Progenitor cell of endocrine pancreas (in vitro differentiated cells): ENCODE measurements at regions not wholly inside any gene's neighbourhood (a gene's known extent, or its start where the extent isn't known, plus 50 kb on each side); places are given as distances from the start of the nearest gene placed in this dataset.

ENCODE experiments used
- DNase-seq: peaks from one replicate; pipeline ENCODE4 v3.0.0; 2021; ENCODE audit warnings: low spot score; ENCODE audit not compliant: unreplicated experiment
- H3K27ac Mint-ChIP-seq: 2 replicates; pipeline ENCODE4 v1.8.0; 2021; ENCODE audit warnings: mild to moderate bottlenecking, moderate library complexity, mixed read lengths
- H3K27me3 Mint-ChIP-seq: 2 replicates; pipeline ENCODE4 v1.8.0; 2021; ENCODE audit warnings: mixed read lengths
- H3K36me3 Mint-ChIP-seq: 2 replicates; pipeline ENCODE4 v1.8.0; 2022; ENCODE audit warnings: mixed read lengths; ENCODE audit not compliant: insufficient read depth
- H3K4me1 Mint-ChIP-seq: 2 replicates; pipeline ENCODE4 v1.8.0; 2021; ENCODE audit warnings: low read depth, mixed read lengths
- H3K4me3 Mint-ChIP-seq: 2 replicates; pipeline ENCODE4 v1.8.0; 2021; ENCODE audit warnings: low read depth, mild to moderate bottlenecking, moderate library complexity, mixed read lengths
- H3K9me3 Mint-ChIP-seq: 2 replicates; pipeline ENCODE4 v1.8.0; 2021; ENCODE audit warnings: low read depth, mixed read lengths
- TF ChIP-seq, protein P1 (sequence below): fragments of 200-600 bp; sonication (generic); IDR thresholded peaks from one replicate; pipeline ENCODE4 v1.5.0; 2021; ENCODE audit warnings: antibody characterized with exemption, mild to moderate bottlenecking; ENCODE audit not compliant: unreplicated experiment

DNA sequence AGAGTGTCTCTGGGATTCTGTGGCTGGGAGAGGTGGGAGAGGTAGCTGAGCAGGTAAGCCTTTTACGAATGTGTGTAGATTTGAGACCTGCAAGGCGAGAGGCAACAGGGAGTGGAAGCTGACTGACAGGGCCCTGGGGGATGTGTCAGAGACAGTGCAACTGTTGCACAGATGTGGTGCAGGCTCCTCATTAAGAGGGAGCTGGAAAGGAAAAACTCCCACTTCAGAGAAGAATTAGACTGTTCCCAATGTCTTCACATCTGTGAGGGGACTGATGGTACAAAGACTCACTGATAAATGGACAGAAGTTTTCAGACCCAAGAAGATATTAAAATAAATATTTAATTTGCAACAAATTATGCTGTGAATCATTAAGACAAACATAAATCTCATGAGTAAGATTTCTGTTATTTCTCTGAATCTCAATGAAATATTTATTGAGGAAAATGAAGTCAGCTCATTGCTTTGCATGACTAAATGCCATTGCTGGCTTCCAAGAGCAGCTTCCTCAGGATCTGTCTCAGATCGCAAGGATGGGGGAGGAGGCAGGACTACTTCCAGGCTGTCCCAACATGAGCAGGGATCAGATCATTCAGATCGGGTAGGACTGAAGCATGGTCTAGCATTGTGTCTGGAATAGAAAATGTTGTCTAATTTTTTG is 127.3 kb upstream of the ROPN1 start:
- H3K4me3 Mint-ChIP-seq = no peak overlapping the region
- DNase-seq = no peak
- TF ChIP-seq, protein P1, sequence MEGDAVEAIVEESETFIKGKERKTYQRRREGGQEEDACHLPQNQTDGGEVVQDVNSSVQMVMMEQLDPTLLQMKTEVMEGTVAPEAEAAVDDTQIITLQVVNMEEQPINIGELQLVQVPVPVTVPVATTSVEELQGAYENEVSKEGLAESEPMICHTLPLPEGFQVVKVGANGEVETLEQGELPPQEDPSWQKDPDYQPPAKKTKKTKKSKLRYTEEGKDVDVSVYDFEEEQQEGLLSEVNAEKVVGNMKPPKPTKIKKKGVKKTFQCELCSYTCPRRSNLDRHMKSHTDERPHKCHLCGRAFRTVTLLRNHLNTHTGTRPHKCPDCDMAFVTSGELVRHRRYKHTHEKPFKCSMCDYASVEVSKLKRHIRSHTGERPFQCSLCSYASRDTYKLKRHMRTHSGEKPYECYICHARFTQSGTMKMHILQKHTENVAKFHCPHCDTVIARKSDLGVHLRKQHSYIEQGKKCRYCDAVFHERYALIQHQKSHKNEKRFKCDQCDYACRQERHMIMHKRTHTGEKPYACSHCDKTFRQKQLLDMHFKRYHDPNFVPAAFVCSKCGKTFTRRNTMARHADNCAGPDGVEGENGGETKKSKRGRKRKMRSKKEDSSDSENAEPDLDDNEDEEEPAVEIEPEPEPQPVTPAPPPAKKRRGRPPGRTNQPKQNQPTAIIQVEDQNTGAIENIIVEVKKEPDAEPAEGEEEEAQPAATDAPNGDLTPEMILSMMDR = no peak
- H3K27me3 Mint-ChIP-seq = no peaks in the 10 kb centered on the region
- H3K36me3 Mint-ChIP-seq = no peaks in the 10 kb centered on the region
- no peaks in the 10 kb centered on the region for H3K9me3 Mint-ChIP-seq
- H3K4me1 Mint-ChIP-seq = peaks cover 12% of the 10 kb centered on the region
- no peak overlapping the region for H3K27ac Mint-ChIP-seq

DNA sequence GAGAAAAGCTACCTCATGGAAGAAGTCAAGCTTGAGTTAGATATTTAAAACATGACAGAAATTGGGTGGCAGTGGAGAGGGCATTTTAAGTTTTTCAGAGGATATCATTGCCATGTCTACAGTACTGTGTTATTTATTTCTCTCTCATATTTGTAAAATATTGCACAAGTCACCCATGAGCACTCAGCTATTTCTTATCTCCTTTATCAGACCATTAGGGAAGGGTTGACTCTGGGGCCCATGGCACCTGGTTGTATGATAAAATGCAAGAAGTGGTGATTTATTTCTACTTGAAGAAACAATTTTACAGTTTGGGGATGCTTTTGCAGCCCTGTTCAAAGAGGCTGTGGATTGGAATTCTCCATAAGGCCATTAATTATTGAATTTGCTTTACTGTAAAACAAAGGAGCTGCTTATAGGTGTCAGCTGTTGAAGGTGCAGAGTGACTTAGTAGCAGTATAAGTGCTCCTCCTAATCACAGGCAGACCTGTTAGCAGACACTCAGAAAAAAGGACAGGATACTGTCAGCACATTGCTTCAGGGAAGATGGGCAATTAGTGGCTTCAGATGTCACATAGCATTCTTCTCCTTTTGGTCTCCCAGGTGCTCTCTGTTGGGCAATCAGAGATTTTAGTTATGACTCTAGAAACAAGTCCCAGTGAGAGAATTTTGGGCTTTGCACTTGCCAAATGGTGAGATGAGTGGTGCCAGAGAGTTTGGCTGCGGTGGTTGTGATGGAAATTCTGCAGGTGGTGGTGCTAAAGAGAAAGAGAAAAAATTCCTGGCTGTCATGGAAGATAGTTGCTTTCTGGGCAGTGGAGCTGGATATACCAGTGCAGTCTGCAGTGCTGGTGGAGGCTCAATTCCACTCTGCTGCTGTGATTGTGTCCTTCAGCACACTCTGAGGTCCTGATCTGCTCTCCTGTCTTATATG is 129.7 kb upstream of the ROPN1 start:
- no peak for DNase-seq
- no peaks in the 10 kb centered on the region for H3K9me3 Mint-ChIP-seq
- H3K36me3 Mint-ChIP-seq = no peaks in the 10 kb centered on the region
- H3K27ac Mint-ChIP-seq = no peak overlapping the region
- peaks cover 8% of the 10 kb centered on the region for H3K4me1 Mint-ChIP-seq
- H3K4me3 Mint-ChIP-seq = no peak overlapping the region
- H3K27me3 Mint-ChIP-seq = no peaks in the 10 kb centered on the region
- TF ChIP-seq, protein P1 = no peak

DNA sequence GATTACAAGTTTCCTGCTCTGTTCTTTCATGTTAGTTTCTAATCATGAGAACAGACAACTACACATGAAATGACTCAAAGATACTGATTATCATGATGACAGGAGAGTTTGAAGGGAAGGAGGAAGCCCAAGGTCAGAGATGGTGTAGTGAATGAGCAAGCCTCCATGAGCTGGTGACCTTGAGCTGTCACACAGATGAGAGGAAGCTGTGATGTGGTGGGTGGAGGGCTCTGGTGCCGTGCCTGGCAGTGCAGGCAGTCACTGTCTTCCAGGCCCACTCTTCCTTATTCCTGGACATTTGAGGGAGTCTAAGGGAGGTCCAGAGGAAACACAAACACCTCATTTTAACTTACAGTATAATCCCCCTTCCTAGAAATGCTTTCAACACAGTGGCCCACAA is 133.4 kb upstream of the ROPN1 start:
- TF ChIP-seq, protein P1 = no peak
- no peak for DNase-seq
- Mint-ChIP-seq H3K4me1 (peaks cover 2% of the 10 kb centered on the region), H3K4me3 (no peak overlapping the region), H3K36me3 (no peaks in the 10 kb centered on the region), H3K27ac (no peak overlapping the region), H3K9me3 (no peaks in the 10 kb centered on the region), H3K27me3 (no peaks in the 10 kb centered on the region)

DNA sequence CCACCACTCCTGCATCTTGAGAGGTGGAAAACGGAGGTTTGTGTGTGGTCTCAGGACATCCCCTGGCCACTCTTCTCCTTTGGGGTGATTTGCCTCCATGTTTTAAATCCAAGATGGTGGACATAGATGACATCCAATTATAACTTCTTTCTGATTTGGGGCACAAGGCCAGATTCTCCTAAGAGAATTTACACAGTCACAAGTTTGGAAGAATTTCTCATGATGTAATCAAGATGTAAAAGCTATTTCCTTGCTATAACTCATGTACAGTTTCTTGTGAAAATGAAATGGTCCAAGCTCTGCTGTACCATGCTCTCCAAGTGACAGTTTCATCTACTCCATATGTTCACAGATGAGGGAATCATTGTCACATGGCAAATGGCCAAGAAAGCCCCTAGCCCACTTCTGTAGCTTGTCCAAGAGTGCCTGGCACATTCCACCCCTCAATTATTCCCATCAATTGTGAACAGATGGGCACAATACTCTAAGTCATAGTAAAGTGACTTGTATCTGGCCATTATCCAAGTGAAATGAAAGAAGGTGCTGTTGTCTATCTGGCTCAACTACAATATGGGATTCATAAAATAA is 134.6 kb upstream of the ROPN1 start:
- TF ChIP-seq, protein P1 = no peak
- no peak overlapping the region for H3K4me3 Mint-ChIP-seq
- DNase-seq = no peak
- no peaks in the 10 kb centered on the region for H3K9me3 Mint-ChIP-seq
- H3K4me1 Mint-ChIP-seq = no peaks in the 10 kb centered on the region
- no peaks in the 10 kb centered on the region for H3K36me3 Mint-ChIP-seq
- no peak overlapping the region for H3K27ac Mint-ChIP-seq
- no peaks in the 10 kb centered on the region for H3K27me3 Mint-ChIP-seq

DNA sequence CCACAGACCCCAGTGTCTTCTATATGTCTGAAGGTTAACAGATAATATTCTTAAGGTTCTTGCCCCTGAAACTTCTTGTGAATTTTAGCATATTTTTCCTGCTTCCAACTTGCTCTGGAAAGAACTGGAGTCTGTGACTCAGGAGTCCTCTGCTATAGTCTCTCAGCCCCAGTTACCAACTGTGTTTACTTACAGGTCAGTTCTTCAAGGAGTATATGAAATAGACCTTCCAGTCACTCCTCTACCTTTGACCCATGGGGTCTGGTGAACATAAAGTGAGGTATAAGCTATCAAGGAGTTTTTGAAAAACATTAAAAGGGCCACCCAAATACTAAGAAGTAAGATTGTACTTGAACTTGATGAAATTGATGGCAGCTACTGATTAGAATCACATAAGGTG is 139.2 kb upstream of the ROPN1 start:
- no peak overlapping the region for H3K4me3 Mint-ChIP-seq
- peaks cover 6% of the 10 kb centered on the region for H3K36me3 Mint-ChIP-seq
- H3K9me3 Mint-ChIP-seq = no peaks in the 10 kb centered on the region
- H3K27ac Mint-ChIP-seq = no peak overlapping the region
- H3K4me1 Mint-ChIP-seq = peaks cover 3% of the 10 kb centered on the region
- no peaks in the 10 kb centered on the region for H3K27me3 Mint-ChIP-seq
- no peak for DNase-seq
- TF ChIP-seq, protein P1 = no peak
